ENCODE measurements at regions not wholly inside any gene's neighbourhood (a gene's known extent, or its start where the extent isn't known, plus 50 kb on each side); places are given as distances from the start of the nearest gene placed in this dataset.

- DNase-seq (ENCODE audit: extremely low spot score), result no peak
- POLR2A ChIA-PET, result no interaction called here
- CTCF ChIA-PET, result interaction anchor here (0.7 kb wide), 1 partner anchor 47 kb away, joined by 3 read pairs; no protein-coding TSS in a partner anchor
- TF ChIP-seq L3MBTL2 (conservative IDR thresholded peaks at IDR 0.05) (no peak), TARDBP (IDR thresholded peaks at IDR 0.05) (no peak)
Measured at GRCh38 chr3:65070968-65071367, 383.2 kb upstream of the ADAMTS9 start.

GRCh38 chr3:65060904-65061303, 373.1 kb upstream of the ADAMTS9 start:
- ChIA-PET CTCF (no interaction called here), POLR2A (no interaction called here)
- no peak for DNase-seq (ENCODE audit: extremely low spot score)
- TF ChIP-seq ZNF384 (IDR thresholded peaks at IDR 0.05), result no peak
- no peak for TF ChIP-seq HDGF (IDR thresholded peaks at IDR 0.05; ENCODE audit: borderline replicate concordance)
- TF ChIP-seq TARDBP (IDR thresholded peaks at IDR 0.05), result no peak
- no peak for TF ChIP-seq LEF1 (IDR thresholded peaks at IDR 0.05; ENCODE audit: borderline replicate concordance)
- TF ChIP-seq PKNOX1 (IDR thresholded peaks at IDR 0.05), result no peak
- no peak for TF ChIP-seq ARNT (IDR thresholded peaks at IDR 0.05)
- TF ChIP-seq FOXM1 (IDR thresholded peaks at IDR 0.05; ENCODE audit: borderline replicate concordance), result no peak

- POLR2A ChIA-PET, result no interaction called here
- no peak for DNase-seq (ENCODE audit: extremely low spot score)
- TF ChIP-seq ARNT (IDR thresholded peaks at IDR 0.05) (no peak), PKNOX1 (IDR thresholded peaks at IDR 0.05) (no peak), TARDBP (IDR thresholded peaks at IDR 0.05) (no peak), ZNF384 (IDR thresholded peaks at IDR 0.05) (no peak), ELF4 (IDR thresholded peaks at IDR 0.05) (no peak), BHLHE40 (IDR thresholded peaks at IDR 0.05; ENCODE audit: borderline replicate concordance) (no peak), FOXM1 (IDR thresholded peaks at IDR 0.05; ENCODE audit: borderline replicate concordance) (no peak), SUZ12 (IDR thresholded peaks at IDR 0.05) (no peak), CTBP1 (IDR thresholded peaks at IDR 0.05; ENCODE audit: borderline replicate concordance) (no peak), LEF1 (IDR thresholded peaks at IDR 0.05; ENCODE audit: borderline replicate concordance) (no peak), FOXK2 (IDR thresholded peaks at IDR 0.05) (no peak), FOXA1 (IDR thresholded peaks at IDR 0.05) (no peak), SP1 (IDR thresholded peaks at IDR 0.05) (no peak), HDGF (IDR thresholded peaks at IDR 0.05; ENCODE audit: borderline replicate concordance) (no peak), L3MBTL2 (conservative IDR thresholded peaks at IDR 0.05) (no peak)
- CTCF ChIA-PET, result no interaction called here
Measured at GRCh38 chr3:65052101-65052500, 364.3 kb upstream of the ADAMTS9 start.

- no peak for DNase-seq (ENCODE audit: extremely low spot score)
- ChIA-PET POLR2A (no interaction called here), CTCF (interaction anchor here (0.8 kb wide), 1 partner anchor 39 kb away, joined by 4 read pairs; no protein-coding TSS in a partner anchor)
- TF ChIP-seq BHLHE40 (IDR thresholded peaks at IDR 0.05; ENCODE audit: borderline replicate concordance), result no peak
- TF ChIP-seq FOXM1 (IDR thresholded peaks at IDR 0.05; ENCODE audit: borderline replicate concordance), result no peak
- TF ChIP-seq ZNF384 (IDR thresholded peaks at IDR 0.05), result no peak
- no peak for TF ChIP-seq TARDBP (IDR thresholded peaks at IDR 0.05)
- no peak for TF ChIP-seq CTBP1 (IDR thresholded peaks at IDR 0.05; ENCODE audit: borderline replicate concordance)
- TF ChIP-seq ARNT (IDR thresholded peaks at IDR 0.05), result no peak
- no peak for TF ChIP-seq SP1 (IDR thresholded peaks at IDR 0.05)
- TF ChIP-seq L3MBTL2 (conservative IDR thresholded peaks at IDR 0.05), result no peak
- no peak for TF ChIP-seq FOXK2 (IDR thresholded peaks at IDR 0.05)
Measured at GRCh38 chr3:65048151-65048550, 360.4 kb upstream of the ADAMTS9 start.

- POLR2A ChIA-PET, result no interaction called here
- CTCF ChIA-PET, result no interaction called here
- no peak for DNase-seq (ENCODE audit: extremely low spot score)
- no peak for TF ChIP-seq TARDBP (IDR thresholded peaks at IDR 0.05)
Measured at GRCh38 chr3:65045138-65045537, 357.3 kb upstream of the ADAMTS9 start.

- no peak for DNase-seq (ENCODE audit: extremely low spot score)
- ChIA-PET POLR2A (no interaction called here), CTCF (no interaction called here)
- TF ChIP-seq FOXK2 (IDR thresholded peaks at IDR 0.05) (no peak), ELF4 (IDR thresholded peaks at IDR 0.05) (no peak), NFRKB (IDR thresholded peaks at IDR 0.05) (no peak), BHLHE40 (IDR thresholded peaks at IDR 0.05; ENCODE audit: borderline replicate concordance) (no peak), FOXM1 (IDR thresholded peaks at IDR 0.05; ENCODE audit: borderline replicate concordance) (no peak)
Measured at GRCh38 chr3:65044401-65044800, 356.6 kb upstream of the ADAMTS9 start.

GRCh38 chr3:65042675-65043074, 354.9 kb upstream of the ADAMTS9 start:
- CTCF ChIA-PET, result no interaction called here
- no peak for DNase-seq (ENCODE audit: extremely low spot score)
- TF ChIP-seq PKNOX1 (IDR thresholded peaks at IDR 0.05) (peak; percentile 91), CTBP1 (IDR thresholded peaks at IDR 0.05; ENCODE audit: borderline replicate concordance) (peak; percentile 44; the same call in 1 of the 2 replicates), FOXA1 (IDR thresholded peaks at IDR 0.05) (no peak)
- POLR2A ChIA-PET, result interaction anchor here (0.6 kb wide), 1 partner anchor 142 kb away, joined by 3 read pairs; no protein-coding TSS in a partner anchor

- DNase-seq (ENCODE audit: extremely low spot score), result no peak
- CTCF ChIA-PET, result interaction anchor here (0.6 kb wide), 1 partner anchor 948 kb away, joined by 3 read pairs; no protein-coding TSS in a partner anchor
- POLR2A ChIA-PET, result no interaction called here
- TF ChIP-seq HDGF (IDR thresholded peaks at IDR 0.05; ENCODE audit: borderline replicate concordance) (no peak), ARNT (IDR thresholded peaks at IDR 0.05) (no peak), SP1 (IDR thresholded peaks at IDR 0.05) (no peak), NFRKB (IDR thresholded peaks at IDR 0.05) (no peak), PKNOX1 (IDR thresholded peaks at IDR 0.05) (no peak), L3MBTL2 (conservative IDR thresholded peaks at IDR 0.05) (no peak), SUZ12 (IDR thresholded peaks at IDR 0.05) (no peak), CTBP1 (IDR thresholded peaks at IDR 0.05; ENCODE audit: borderline replicate concordance) (no peak), TARDBP (IDR thresholded peaks at IDR 0.05) (no peak), LEF1 (IDR thresholded peaks at IDR 0.05; ENCODE audit: borderline replicate concordance) (no peak), ELF4 (IDR thresholded peaks at IDR 0.05) (no peak), FOXA1 (IDR thresholded peaks at IDR 0.05) (no peak), FOXM1 (IDR thresholded peaks at IDR 0.05; ENCODE audit: borderline replicate concordance) (no peak), ZNF384 (IDR thresholded peaks at IDR 0.05) (no peak), FOXK2 (IDR thresholded peaks at IDR 0.05) (no peak), BHLHE40 (IDR thresholded peaks at IDR 0.05; ENCODE audit: borderline replicate concordance) (no peak)
Measured at GRCh38 chr3:65039754-65040210, 352.0 kb upstream of the ADAMTS9 start.

All from HEK293T (cell line).